NK-92 (cell line): ENCODE measurements at regions not wholly inside any gene's neighbourhood (a gene's known extent, or its start where the extent isn't known, plus 50 kb on each side); places are given as distances from the start of the nearest gene placed in this dataset.
"Not testable (repeated sequence)": the region's sequence is repeated elsewhere in the genome, so short reads cannot be mapped to it uniquely, and the experiment has no call there.

ENCODE experiments used
- DNase-seq: peaks from one replicate; lab custom pipeline; 2025; ENCODE audit not compliant: unreplicated experiment; lab: John Stamatoyannopoulos, UW

DNA sequence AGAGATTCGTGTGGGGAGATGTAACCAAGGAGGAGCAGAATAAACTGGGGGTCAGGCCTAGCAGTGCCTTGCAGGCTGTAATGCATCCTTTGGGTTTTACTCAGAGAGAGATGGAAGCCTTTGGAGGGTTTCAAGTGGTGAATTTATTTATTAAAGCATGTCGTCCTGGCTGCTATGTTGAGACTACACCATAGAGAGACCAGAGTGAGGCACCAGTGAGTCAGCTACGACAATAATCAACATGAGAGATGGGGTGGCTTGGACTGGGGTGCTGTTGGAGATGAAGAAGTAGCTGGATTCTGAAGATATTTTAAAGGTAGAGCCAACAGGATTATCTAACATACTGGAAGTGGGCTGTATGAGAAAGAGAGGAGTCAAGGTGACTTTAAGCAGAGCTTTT is 335.3 kb upstream of the ARHGEF26 start:
- DNase-seq, result no peak

DNA sequence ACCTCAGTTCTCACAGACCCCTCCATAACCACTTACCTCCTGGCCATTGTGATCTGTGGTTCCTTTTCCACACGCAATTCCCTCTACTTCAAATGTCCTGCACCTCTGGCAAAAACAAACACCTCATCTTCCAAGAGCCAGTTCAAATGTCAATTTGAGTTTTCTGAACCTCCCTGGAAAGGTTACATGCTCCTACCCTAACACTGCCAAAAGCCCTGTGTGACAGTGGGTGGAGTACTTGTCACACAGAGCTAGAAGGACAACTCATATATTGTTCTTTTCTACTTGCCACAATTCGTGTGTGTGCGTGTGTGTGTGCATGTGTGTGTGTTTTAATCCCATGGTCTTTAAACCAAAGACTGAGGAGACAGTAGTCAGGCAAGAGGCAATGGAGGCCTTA is 331.8 kb upstream of the ARHGEF26 start:
- DNase-seq, result no peak

DNA sequence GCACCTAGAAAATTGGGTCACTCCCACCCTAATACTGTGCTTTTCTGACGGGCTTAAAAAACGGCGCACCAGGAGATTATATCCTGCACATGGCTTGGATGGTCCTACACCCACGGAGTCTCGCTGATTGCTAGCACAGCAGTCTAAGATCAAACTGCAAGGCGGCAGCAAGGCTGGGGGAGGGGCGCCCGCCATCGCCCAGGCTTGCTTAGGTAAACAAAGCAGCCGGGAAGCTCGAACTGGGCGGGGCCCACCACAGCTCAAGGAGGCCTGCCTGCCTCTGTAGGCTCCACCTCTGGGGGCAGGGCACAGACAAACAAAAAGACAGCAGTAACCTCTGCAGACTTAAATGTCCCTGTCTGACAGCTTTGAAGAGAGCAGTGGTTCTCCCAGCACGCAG is 324.1 kb upstream of the ARHGEF26 start:
- not testable (repeated sequence) for DNase-seq

DNA sequence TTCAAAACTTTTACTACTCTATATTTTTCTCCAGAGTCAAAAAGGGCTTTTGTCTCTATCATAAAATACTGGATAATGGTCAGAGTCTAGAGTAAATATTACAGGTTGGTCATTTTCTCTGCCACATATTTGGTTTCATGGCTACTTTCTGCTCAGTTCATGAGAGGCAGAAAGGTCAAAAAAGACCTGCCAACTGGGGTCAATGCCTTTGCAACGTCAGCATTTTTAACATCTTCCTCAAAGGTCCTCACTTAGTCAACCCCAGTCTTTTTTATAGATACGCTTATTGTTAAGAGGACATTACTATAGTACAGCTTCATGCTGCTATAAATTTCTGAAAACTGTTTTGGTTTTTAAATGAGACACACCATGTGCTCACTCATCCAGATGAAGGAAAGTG is 312.1 kb upstream of the ARHGEF26 start:
- no peak for DNase-seq

DNA sequence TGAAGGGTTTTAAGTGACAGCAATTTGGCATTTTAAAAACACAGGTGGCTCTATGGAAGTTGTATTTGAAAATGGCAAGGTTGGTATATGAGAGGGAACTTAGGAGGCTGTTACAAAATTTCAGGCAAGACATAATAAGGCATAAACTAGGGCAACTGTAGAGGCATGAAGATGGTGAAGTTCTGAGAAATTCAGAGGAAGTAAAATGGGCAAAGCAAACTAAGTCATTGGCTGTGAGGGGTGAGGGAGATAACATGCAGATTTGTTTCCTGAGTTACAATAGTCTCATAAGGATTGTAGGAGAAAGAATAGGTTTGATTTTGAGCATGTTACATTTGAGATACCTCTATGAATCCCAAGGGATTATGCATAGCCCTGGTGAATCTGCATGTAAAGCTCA is 302.9 kb upstream of the ARHGEF26 start:
- no peak for DNase-seq

DNA sequence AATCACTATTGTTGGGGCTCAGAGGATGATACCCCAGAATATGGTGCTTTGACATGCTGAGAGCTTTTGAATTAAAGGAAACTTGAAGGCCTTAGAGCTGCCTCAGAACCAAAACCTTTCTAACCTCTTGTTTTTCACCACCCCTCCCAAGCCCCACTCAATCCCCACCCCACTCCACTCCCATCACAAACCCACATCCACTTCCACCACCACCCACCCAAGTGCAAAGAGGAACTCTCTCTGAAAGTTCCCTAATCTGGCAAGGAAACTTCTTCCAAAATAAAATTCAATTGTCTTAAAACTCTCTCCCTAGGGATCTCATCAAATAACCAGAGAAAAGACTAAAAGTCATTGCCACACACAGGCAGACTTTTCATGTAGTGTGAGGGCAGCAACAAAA is 301.2 kb upstream of the ARHGEF26 start:
- DNase-seq, result no peak

DNA sequence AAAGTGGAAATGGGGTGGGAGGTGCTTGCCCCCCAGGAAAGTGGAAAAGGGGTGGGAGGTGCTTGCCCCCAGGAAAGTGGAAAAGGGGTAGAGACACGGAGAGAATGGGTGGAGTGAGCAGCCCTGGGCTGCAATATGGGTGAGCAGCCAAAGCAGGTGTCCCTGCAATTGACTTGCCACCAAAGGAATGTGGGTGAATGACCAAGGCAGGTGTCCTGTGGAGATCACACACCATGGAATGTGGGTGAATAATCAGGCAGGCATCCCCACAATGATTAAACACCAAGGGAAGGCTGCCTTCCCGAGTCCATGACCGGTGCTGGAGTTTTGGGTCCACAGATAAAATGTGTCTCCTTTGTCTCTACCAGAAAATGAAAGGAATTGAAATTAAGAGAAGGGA is 292.8 kb upstream of the ARHGEF26 start:
- not testable (repeated sequence) for DNase-seq

DNA sequence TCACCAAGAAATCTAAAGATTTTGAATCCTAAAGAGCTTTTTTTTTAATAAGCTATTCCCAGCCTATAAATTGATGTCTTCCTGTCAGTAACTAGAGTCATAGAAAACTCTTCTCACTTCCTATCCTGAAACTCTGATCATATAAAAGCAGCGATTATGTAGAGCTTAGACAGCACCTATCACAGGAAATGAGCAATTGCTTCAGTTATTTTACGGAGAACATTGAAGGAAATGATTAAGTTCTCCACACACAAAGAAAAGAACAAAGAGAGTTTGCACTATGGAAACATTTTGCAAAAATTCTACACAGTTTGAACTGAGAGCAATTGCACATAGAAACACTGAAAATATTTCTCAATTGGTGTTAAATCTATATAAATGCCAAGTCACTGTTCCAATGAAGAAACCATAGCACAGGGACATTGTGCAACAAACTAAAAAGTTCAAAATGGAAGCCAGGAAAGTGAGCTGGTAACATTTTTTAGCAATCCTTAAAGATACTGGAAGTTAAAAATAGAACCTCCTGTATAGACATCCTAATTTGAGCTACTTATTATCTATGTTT is 291.5 kb upstream of the ARHGEF26 start:
- DNase-seq, result no peak

DNA sequence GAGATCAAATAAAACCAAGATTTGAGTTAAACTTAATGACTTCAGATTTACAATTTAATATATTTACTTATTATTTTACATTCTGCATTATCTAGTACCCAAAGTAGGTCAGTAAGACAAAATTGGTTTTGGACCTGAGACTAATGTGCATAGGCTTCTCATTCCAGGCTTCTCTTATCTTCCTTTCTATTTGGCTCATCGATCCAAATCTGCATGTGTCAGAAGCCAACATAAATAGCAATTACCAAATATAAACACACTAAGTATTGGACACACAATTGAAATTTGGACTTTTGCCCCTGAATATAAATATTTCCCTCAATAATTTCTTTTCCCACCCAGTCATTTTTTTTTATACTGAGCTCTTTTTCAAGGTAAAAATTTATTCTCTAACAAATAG is 290.6 kb upstream of the ARHGEF26 start:
- DNase-seq, result no peak

DNA sequence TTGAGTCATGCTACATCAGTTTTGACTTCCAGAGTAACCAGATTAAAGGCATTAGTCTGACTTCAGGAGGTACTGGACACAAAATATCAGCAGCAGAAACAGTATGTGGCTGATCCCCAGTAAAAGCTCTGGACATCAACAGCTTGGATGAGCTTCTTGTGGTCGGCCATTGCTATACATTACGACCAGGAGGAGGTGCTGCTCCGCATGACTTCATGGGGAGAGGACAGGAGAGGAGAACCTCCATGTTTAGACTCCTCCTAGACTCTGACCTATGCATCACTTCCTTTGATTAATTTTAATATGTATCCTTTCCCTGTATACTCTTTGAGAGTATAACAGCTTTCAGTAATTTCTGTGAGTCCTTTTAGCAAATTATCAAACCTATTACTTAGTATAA is 285.6 kb upstream of the ARHGEF26 start:
- no peak for DNase-seq

DNA sequence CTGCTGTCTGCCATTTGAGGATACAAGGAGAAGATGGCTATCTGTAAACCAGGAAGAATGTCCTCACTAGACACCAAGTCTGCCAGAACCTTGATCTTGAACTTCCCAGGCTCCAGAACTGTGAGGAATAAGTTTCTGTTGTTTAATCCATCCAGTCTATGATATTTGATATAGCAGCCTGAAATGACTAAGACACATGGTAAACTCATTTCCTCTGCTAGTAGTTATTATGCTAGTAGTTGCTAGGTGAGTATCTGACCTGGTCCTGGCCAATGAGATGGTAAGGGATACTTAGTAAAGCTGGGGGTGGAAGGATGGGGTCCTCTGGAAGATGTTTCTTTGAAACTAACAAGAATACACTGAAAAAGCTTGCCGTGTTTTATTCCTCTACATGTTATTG is 280.7 kb upstream of the ARHGEF26 start:
- DNase-seq, result no peak

DNA sequence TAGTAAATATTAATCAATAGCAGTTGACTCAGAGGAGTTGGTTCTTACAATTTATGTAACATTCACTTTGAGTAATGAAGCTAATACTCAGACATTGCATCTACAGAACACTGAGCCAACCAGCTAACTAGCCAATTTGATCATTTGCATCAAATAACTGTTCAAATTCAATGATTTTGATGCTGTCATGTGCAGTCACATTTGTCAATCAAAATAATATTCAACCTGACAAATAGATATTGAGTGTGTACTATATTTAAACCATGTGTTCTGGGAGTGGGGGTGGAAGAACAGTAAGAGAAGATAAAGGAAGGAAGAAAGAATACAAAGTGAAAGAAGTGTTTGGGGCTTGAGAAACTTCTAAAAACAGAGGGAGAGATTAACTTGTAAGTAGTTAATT is 277.2 kb upstream of the ARHGEF26 start:
- no peak for DNase-seq

DNA sequence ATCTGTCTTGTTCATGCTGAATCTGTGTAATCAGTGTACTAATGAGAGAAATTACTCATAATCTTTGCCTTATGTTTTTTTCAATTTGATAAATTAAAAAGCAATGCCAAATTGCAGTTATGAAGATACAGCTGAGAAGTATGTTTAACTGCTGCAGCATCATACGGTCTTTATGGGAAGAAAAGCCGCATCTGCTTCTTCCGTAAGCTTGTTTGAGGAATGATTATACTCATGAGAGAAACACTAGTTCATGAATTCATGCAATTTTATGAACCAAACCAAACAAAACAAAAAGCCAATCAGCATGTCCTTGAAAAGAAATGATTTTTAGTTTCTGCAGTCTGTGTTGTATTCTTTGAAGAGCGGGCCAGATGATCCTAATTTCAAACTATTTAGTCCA is 275.9 kb upstream of the ARHGEF26 start:
- DNase-seq, result no peak

DNA sequence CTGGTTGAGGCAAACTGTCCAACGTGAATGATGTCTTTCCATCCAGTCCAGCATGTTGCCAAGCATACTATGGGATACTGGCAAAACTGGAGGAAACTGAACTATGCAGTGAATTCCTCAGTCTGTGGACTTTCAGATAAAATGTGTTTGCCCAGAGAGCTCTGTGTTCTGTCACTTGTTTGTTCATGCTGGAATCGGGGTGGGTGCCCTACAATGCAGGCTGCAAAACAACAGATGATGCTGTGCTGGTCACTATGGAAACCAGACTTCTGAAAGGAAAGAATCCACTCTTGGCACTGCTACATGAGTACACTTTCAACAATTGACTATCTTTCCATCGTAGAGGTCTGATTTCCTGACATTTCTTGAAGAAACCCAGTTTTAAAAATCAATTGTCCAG is 272.5 kb upstream of the ARHGEF26 start:
- DNase-seq, result no peak

DNA sequence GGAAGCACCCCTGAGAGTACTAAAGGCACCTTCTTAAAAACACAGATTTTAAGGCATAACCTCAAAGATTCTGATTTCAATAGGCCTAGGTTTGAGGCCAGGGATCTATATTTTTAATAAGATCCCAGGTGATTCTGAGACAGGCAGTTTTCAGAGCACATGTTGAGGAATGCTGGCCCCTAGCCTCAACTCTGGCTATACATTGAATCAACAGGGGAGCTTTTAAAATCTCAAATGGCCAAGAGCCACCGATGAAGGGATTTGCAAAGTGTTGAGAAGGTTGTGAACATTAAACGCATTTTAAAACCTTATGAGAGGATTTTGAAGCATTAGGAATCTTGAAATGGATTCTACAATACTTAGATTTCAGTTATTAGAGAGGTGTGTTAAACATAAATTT is 268.8 kb upstream of the ARHGEF26 start:
- no peak for DNase-seq

DNA sequence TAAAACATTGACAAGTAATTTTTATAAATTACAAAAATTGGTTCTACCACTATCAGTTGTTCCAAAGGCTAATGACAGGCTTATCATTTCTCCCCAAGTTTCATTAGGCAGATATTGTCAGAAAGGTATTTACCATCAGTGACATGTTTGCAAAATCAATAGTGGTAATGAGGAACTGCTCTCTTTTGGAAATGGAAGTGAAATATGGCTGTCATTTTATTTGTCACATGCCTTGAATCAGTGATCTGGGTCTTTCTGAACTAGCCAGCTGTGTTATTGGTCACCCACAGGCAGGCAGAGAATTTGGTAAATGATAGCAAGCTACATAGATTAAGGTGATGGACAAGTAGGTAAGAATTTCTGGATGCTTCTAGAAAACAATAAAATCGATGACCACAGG is 268.0 kb upstream of the ARHGEF26 start:
- DNase-seq, result no peak

DNA sequence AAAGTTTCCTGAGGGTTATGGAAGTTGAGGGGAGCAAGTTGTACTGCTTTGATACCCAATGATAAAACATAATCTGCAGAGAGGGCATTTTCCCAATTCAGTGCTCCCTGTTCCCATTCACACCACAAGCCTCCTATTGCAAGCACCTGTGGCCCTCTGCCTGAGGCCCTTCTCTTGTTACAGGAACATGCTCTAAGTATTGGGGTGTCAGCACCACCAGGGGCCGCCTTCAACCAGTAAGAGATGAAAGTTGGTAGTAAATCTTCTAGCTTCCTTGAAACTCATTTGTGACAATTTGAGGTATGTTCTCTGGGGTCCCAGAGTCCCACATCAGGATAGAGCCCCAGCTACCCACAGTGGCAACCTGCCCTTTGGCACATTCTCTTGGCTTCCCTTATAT is 265.4 kb upstream of the ARHGEF26 start:
- no peak for DNase-seq

DNA sequence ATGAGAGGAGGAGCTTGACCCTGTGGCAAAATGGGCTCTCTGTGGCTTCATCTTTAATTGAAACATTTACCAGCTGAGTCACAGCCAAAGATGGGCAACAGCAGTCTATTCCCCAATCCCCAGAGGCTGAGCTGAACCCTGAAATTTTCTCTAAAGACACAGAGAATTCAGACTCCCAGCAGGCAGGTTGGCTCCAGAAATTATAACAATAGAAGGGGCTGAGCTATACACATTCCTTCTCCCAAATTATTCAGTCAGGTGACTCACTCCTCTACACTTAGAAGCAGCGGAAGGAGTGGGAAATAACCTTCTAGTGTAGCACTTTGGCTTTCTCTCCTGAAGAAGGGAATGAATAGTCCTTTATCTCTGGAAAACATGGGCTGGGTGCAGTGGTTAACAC is 264.3 kb upstream of the ARHGEF26 start:
- no peak for DNase-seq

DNA sequence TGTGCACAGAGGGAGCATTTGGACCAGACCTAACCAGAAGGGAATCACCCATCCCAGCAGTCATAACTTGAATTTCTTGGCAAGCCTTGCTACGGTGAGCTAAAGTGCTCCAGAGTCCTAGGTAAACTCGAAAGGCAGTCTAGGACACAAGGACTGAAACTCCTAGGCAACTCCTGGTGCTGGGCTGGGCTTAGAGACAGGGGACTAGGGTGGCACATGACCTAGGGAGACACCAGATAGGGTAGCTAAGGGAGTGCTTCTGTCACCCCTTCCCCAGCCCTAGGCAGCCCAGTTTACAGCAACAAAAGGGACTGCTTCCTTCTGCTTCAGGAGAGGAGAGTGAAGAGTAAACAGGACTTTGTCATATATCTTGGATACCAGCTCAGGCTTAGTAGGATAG is 256.4 kb upstream of the ARHGEF26 start:
- DNase-seq, result no peak

DNA sequence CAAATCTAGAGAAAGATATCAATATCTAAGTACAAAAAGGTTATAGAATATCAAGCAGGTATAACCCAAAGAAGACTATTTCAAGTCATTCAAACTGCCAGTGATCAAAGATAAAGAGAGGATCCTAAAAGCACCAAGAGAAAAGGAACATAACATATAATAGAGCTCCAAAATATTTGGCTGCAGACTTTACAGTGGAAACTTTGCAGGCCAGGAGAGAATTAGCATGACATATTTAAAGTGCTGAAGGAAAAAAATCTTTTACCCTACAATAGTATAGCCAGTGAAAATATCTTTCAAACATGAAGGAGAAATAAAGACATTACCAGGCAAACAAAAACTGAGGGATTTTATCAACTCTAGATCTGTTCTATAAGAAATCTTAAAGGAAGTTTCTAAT is 254.3 kb upstream of the ARHGEF26 start:
- no peak for DNase-seq

DNA sequence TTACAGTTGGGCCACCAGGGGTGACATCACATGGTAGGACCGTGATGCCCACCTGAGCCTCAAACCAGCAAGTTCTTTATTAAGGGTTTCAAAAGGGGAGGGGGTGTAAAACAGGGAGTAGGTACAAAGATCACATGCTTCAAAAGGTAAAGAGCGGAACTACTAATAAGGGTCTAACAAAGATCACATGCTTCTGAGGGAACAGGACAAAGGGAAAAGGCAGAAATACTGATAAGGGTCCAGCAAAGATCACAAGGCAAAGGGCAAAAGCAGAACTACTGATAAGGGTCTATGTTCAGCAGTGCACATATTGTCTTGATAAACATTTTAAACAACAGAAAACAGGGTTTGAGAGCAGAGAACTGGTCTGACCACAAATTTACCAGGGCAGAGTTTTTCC is 246.8 kb upstream of the ARHGEF26 start:
- not testable (repeated sequence) for DNase-seq

DNA sequence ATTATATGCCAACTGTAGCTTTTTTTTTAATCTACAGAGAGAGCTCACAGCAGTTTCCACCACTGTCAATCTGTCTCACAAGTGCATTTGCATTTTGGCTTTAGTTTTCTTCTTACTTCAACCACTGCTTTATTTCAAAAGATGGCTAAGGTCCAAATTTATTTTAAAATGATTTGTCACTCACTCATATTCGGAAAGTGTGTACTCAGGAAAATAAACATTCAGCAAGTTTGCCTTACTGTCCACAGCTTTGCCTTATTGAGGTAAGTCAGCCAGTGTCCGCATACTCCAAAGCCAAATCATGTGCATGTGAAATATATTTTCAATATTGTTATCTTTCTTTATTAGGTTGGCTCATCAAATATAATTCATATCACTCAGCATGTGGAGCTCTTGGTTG is 240.7 kb upstream of the ARHGEF26 start:
- DNase-seq, result no peak

DNA sequence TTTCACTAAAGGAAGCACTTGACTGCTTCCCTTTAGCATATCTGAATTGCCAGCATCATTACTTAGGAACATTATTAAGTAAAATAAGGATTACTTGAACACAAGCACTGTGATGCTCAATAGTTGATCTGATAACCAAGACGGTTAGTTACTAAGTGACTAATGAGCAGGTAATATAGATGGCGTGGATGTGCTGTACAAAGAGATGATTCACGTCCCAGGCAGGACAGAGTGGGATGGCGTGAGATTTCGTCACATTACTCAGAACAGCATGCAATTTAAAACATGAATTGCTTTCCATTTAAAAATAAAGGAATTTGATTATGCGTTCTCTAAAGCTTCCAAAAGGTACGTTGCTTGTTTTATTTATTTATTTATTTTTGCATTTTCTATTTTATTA is 240.0 kb upstream of the ARHGEF26 start:
- no peak for DNase-seq

DNA sequence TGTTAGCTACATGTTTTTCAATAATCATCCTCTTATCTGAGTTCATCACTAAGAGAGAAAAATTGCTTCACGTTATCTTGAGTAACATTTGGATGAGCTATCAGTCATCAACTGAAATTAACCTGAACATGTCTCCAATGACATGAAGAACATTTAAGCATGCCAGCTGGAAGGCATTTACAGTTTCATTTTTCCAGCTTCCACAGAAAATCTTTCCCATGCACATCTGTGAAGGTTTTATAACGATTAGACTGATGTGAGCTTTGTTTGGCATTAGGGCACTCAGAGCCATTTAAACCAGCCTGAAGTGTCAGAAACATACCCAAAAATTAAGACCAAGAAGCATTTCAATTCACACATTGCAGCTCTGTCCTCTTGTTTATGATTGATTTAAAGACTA is 235.8 kb upstream of the ARHGEF26 start:
- DNase-seq, result no peak
